ENCODE measurements at regions not wholly inside any gene's neighbourhood (a gene's known extent, or its start where the extent isn't known, plus 50 kb on each side); places are given as distances from the start of the nearest gene placed in this dataset.

DNA sequence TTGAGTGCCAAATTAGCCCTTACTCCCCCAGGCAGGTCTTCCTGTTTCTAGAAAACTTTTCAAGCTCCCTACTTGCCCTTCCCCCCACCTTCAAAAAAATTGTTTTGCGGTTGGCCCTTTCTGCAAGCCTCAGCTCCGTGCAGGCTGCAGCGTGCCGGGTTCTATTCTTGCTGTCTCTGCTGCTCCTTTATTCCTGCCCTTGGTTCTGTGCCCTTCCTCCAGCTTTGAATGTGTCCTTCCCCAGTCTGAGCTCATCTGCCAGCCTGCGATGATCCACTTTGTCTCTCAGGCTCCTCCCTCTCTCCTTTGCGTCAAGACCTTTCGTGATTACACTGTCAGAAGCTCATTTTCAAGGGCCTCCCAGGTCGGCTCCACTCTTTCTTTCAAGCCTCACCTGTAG lies 98.6 kb downstream of the IRF2BPL start:
- intact Hi-C loops (cut with micrococcal nuclease) = loop anchor here (1.0 to 2.0 kb wide), 2 partner anchors 17 to 32 kb away; no protein-coding TSS in a partner anchor

DNA sequence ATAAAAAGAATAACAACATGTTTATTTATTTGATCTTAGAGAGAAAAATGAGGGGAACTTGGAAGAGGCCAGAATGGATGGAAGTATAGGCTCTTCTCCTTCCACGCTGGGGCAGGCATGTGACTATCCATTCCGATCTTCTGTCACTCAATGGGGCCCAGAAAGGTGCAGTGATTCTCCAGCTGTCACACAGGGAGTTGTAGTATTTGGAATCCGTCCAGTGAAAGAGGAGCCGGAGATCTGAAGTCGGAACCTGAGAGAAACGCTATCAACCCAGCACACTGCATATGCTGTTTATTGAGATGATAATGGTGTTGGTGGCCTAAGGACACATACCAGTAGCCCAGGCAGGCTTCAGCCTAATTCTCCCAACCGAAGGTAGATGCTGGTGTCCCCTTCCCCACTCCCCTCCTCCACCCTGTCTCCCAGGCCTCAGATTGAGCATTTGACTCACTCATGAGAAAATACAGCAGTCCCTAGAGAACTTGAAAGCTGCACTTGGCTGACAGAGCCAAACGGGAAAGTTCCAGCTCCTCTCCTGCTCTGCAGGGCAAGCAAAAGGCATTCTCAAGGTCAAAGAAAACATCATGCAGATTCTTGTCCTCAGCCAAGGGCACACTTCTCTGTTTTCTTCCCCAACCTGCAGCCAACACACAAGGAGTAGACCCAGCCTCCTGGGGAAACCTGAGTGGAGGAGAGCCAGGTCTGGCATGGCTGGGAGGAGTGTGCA lies 100.4 kb downstream of the IRF2BPL start:
- intact Hi-C loops (cut with micrococcal nuclease) = loop anchor here (2.0 kb wide), 1 partner anchor 15 kb away; no protein-coding TSS in a partner anchor

DNA sequence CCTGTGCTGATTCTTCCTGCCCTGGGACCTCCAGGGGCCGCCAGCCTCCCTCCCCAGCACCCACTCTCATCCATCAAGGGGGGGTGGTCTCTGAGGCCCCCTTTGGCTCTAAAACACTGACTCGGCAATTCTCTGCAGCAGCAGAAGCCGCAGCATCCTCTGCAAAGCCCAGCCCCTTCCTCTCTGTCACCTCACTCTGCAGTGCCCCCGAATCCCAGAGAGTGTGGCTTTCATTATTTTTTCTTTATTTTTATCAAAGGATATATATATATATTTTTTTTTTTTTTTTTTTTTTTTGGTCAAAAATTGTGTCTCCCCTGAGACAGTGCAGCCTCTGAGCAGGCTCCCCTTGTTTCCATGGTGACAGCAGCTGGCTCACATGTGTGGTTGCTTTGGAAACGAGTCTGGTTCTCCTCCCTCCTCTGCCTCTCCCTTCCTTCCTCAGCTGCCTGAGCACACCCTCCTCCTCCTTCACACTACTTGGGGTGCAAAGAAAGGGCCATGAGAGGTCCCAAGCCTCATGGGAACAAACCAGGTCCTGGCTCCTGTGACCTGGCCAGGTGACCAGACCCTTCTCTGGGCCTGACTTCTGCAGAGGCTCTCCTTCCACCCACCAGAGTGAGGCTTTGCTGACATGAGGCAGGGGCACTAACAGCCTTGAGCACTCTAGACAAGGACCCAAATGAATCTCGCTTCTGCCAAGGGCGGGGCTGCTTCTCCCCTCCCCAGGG lies 100.5 kb downstream of the LRRC74A start:
- intact Hi-C loops (cut with micrococcal nuclease) = loop anchor here (1.0 to 2.0 kb wide), 3 partner anchors 14 to 36 kb away; no protein-coding TSS in a partner anchor

DNA sequence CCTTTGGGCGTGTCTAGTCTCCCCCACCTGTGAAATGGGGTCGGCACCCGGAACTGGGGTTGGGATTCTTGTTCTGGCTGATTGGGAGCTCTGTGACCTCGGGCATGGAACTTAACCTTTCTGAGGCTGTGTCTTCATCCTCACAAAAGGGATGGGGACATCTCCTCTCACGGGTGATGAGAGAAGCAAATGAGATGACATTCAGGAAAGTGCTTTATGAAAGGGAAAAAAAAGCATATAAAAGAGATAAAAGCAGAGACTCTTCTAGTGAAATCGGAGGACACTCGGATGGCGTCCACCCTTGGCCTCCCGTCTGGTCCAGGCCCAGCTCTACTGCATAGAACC lies 98.9 kb downstream of the LRRC74A start:
- intact Hi-C loops (cut with micrococcal nuclease) = no loop called here

DNA sequence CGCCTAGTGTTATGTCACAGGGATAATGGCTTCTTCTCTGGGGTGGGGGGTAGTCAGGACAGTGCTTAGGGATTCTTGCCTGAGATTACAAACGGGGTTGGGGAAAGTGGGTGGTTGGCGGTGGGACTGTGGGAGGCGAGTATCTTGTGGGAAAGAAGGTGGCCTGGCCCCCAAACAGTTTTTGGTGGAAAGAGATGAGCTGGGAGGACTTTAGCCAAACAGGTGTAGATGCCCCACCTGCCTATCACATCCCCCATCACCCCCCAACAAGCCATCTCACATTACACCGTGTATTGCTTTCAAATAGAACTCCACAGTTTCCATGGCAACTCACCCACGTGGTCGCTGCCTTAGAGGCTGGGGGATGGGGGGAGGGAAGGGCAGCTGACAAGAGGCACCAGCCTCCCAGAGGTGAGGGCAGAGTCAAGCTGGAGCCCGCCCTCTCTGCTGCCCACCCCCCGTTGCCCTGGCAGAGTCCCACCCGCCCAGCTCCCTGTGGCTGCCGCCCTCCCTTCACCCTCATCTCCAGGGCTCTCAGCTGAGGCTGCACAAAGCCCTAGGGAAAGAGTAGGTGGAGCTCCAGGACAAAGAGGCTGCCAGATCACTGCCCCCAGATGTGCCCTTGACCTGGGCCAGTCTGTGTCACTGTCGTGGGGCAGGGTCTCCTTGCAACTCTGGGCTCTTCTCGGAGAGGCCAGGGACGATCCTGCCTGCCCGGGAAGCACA lies 98.3 kb downstream of the LRRC74A start:
- intact Hi-C loops (cut with micrococcal nuclease) = no loop called here

DNA sequence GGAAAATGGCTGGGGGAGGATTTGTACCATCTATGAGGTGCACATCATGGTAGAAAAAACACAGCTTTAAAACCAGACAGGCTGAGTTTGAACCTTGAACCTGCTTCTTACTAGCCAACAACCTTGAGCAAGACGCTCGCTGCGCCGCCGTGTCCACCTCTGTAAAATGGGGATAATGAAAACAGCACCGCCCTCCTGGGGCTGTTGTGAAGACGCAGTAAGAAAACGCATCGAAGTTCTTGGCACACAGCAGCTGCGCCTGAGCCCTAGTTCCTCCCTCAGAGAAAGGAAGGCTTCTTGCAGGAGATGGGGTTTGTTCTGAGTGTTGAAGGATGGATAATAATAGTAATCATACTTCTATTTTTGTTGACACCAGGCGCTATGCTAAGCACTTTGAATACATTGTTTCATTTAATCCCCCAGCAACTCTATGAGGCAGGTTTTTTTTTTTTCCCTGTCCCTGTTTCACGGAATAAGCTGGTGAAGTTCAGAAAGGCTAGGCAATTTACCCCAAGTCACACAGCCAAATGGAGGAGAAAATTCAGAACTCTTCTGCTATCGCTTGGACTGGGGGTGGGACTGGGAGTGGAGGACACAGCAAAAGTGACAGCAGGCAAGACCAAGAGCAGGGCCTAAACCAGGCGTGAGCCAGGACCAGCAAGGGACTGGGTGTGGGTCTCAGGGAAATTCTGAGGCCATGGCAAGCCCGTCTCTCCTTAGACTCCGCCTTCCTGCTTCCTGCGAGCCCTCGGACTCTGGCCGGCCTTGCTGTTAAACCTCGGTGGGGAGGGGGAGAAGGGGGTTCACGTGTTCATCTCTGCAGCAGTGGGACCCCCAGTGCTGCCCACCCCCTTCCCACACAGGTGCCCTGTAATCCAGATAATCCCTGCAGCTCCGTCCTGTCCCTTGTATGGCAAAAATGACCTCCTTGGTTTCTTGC lies 97.5 kb downstream of the LRRC74A start:
- intact Hi-C loops (cut with micrococcal nuclease) = no loop called here

DNA sequence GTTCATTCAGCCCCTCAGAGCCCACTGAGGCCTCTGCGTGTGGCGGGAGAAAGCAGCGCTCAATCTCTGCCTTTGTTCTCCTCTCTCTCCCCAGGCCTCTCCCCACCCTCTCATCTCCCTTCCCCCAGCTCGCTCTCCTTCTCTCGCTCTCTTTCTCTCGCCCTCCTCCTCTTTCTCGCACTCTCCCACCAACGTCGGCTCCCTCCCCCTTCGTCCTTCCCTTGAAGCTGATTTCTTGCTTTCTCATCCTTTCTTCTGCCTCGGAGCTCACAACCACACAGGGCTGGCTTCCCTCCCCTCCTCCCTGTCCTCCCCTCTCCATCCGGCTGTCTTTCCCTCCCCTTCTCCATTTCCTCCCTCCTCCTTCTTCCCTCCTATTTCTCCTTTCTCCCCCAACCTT lies 96.4 kb downstream of the LRRC74A start:
- intact Hi-C loops (cut with micrococcal nuclease) = no loop called here

DNA sequence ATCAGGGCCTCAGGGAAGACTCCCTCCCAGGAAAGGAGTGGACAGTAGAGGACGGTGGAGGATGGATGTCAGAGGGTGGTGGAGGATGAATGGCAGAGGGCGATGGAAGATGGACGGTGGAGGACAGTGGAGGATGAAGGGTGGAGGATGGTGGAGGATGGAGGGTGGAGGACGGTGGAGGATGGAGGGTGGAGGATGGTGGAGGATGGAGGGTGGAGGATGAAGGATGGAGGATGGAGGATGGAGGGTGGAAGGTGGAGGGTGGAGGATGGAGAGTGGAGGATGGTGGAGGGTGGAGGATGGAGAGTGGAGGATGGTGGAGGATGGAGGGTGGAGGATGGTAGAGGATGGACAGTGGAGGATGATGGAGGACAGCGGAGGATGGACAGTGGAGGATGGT lies 95.9 kb downstream of the LRRC74A start:
- intact Hi-C loops (cut with micrococcal nuclease) = no loop called here

DNA sequence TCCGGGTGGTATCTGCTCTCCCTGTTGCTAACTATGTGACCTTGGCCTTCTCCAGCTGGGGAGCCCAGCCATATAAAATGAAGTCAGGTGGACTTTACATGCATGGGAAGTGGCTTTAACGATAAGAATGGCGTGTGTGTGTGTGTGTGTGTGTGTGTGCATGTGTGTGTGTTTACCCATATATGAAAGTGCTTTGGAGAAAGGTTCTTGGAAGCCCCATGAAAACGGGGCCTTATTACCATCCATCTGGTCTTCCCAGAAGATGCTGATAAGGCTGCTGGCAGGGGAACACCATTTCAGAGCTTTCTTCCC lies 94.8 kb downstream of the LRRC74A start:
- intact Hi-C loops (cut with micrococcal nuclease) = no loop called here

DNA sequence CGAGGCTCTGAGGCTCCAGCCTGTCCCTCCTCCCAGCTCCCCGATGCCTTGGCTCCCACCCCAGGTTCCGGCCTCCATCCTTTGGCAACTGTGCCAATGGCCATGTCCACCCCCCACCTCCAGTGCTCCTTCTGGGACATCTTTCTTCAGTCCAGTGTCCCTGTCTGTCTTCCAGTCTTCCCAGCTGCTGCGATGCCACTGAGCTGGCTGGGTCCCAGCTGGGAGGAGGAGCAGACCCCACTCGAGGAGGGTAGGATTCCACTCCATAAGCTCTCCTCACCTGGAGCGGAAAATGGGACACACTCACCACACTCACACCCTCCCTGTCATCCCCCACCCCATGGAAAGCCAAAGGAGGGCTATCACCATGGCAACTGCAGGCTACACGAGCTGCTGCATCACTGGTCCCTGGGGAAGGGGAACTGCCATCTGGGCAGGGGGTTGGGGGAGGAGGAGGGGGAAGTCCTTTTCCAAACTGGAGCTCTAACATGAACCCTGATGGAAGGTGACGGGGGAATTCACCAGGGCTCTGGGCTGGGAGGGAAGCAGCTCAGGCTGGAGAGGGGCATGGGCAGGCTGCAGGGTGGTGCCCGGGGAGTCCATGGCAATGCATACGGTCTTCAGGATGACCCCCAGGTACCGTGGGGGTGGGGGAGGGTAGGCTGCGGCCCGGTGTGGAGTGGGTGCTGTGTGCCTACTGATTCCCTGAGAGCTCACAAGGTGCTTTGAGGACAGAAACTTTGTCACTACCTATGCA lies 94.3 kb downstream of the LRRC74A start:
- intact Hi-C loops (cut with micrococcal nuclease) = no loop called here

DNA sequence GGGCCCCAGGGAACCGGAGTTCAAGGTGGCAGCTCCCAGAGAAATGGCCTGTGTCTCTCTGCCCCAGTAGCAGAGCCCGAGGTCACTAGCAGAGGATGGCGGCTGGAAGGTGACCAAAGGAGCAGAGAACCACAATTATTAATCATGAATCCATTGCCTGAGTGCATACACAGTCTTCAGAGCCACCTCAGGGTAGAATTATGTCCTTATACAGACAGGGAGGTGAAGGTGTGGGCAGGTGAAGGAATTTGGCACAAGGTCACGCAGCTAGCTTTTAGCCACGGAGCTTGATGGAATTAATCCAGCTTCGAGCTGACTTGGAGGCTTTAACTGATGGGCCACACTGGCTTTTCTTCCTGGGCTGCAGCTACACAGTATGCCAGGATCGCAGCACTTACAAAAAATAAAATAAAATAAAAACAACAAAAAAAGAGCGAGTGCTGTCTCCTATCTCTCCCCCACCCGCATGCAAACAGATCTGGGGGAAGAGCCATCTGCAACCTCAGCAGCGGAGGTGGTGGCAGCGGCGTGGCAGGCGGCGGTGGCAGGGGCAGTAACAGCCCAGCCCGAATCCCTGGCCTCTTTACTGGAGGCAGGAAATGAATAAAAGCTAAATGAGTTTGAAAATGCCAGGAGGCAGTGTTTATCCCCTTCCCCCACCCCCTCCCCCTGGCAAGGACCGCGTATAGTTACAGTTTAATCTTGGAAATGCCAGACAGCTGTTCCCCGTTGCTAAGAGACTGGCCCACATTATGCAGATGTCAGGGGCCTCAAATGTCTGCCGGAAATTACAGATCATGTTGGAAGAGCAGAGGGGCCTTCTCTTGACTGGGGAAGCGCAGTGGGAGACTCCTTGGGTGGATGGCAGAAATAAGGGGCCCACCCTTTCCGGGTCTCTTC lies 93.5 kb downstream of the LRRC74A start:
- intact Hi-C loops (cut with micrococcal nuclease) = no loop called here

All from T-helper 2 cell treated with Interferon-gamma antibody and Interleukin-4, amounts not matched to agents 100 ng/mL and 5 ng/mL, for 36 hours (primary cell).